ENCODE measurements at regions not wholly inside any gene's neighbourhood (a gene's known extent, or its start where the extent isn't known, plus 50 kb on each side); places are given as distances from the start of the nearest gene placed in this dataset.
"Not testable (repeated sequence)": the region's sequence is repeated elsewhere in the genome, so short reads cannot be mapped to it uniquely, and the experiment has no call there.

DNA sequence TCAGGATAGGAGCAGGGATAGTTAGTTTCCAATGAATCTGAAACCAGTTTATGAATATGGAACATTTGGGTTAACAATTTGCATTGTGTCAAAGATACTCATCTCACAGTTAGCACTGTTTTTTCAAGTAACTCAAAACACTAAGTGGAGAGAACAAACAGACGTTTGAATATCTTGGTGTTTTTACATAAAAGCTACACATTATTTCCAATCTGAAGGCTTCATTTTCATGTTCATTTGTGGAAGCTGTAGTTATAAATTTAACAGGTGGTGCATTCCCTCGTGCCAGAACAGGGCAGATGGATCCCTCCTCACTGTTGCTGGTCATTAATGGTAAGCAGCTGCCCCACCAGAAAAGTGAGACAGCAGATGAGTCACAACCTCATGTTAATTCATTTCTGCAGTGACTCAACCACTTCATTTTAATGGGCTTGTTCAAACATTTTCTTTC is 286.9 kb downstream of the TMX3 start:
- no peak for DNase-seq

- DNase-seq, result no peak
These were observed 288.1 kb downstream of the TMX3 start for GRCh38 chr18:68426731-68427315.

DNA sequence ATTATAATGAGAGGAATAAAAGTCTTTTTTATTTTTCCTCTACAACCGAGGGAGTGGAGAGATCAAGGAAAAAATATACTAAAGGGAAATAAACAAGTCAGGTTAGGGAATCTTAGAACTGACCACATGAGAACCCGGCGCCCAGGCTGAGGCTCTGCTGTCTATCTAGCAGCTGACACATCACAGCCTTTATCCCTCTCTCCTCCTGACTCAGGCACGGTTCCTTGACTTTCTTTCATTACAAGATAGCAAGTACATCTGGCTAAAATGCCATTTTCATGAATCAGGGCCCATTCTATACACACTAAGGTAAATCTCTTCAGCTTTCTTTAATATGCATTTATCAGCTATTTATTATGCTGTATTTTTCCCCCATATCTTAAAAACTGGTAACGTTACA is 296.0 kb downstream of the TMX3 start:
- DNase-seq, result no peak

DNA sequence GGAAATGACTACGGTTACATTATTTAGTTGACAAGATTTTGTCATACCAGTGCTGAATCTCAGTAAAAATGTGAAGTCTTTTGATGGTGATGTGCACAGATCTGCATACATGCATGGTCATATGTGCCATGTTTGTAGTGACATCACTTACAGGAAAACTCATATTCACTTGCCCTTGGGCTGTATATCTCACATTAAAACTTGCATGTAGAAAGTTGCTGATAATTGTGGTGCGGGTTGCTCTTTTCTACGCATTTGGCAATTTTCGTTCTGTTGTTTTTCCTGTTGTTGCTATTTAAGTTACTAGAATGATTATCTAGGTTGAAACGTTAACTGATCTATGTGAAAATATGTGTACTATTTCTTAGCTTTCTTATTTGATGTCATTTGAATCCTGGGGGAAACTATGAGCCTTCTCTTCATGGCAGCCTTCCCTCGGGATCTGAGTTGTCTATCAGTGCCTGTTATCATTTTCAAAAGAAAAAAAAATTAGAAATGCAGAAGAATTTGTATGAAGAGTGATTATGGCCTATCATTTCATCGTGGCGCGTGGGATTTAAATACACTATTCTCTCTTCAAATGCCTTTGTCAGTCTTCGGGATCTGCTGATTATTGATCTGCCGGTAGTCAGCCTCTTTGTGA is 296.6 kb downstream of the TMX3 start:
- no peak for DNase-seq

GRCh38 chr18:68417826-68418225 is 297.1 kb downstream of the TMX3 start:
- DNase-seq, result no peak

DNA sequence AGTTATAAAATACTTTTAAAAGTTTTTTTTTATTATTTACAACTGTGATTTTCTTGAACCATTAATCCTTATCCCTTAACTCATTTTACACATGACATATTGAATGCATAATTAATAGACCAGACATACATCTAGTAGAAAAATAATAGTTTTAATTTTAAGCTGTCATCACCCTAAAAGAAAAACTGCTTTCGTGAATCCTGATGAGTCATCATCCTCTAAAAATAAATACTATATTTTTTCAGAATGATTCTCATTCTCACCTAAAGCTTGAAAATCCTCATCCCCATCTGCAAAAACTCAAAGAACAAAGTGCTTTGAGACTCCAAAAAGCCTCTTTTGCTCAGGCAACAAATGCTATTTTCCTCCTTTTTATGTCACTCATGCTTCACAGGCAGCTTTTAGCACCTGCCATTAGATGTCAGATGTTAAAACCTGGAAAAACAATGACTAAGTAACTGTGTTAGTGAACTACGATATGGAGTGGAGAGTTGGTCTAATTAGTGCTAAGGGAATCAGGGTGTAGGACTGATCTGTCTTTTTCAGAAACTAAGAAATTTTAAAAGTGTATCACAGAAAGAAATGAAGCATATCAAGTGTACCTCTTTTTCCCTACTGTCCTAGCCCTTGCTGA is 297.6 kb downstream of the TMX3 start:
- DNase-seq, result no peak

DNA sequence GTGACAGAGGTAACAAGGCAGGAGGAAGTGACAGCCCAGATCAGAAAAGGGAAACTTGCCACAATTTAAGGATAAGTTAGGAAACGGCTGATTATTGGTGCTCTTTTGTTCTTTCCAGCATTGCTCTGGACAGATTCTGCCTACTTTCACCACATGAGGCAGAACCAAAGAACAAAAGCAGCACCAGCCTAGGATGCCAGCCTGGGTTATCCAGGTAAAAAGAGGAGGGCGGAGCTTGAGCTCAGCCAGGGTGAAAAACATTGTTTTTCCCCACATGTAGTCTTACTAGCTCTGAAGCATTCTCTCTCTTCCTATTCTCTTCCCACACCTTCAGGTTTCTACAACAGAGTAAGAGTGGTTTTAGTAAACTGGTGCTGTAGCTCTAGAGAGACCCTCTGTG is 300.5 kb downstream of the TMX3 start:
- no peak for DNase-seq

DNA sequence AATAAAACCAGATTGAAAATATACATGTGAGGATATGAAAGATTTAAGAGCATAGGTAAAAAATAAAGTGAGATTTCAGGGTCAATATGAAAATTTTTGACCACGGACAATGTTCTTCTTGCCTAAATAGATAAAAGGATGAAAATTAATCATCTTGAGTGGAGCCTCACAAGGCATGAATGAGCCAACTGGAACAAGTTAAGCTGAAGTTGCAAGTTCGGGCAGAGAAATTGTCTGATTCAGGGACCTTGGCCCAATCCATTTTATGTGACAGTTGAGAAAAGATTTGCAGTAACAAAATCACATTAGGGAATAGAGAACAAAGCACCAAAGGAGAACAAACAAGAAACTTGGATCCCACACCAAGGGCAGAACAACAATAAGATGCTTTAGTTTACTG is 305.3 kb downstream of the TMX3 start:
- DNase-seq, result no peak

- no peak for DNase-seq
These were observed 308.1 kb downstream of the TMX3 start for GRCh38 chr18:68406761-68407160.

DNA sequence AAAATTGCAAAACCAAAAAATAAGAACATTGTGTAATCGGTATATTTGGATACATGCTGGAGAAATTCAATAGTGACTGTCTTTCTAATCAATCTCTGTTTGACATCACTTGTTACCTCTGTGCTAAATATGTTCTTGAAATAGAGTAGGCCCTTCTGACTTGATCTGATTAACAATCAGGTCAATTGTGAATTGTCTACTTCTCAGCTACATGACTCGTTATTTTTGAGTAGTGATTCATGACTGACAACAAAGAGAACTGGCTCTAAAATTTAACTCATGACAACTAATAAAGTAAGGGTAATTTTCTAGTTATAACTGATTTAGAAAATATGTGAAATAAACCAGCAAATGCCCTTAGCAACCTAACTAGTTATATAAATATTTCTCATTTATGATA is 312.1 kb downstream of the TMX3 start:
- DNase-seq, result no peak

DNA sequence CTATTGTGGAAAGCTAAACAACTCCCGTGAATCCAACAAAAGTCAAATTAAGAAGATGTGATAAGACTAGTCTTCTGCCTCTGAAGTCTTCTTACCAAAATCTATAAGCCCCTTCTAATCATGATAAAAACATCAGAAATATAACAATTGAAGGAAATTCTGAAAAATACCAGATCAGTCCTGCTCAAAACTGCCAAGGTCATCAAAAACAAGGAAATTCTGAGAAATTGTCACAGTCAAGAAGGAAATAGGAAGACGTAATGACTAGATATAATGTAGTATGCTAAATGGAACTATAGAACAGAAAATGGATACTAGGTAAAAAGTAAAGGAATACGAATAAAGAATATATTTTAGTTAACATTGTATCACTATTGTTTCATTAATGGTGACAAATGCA is 314.0 kb downstream of the TMX3 start:
- DNase-seq, result no peak

DNA sequence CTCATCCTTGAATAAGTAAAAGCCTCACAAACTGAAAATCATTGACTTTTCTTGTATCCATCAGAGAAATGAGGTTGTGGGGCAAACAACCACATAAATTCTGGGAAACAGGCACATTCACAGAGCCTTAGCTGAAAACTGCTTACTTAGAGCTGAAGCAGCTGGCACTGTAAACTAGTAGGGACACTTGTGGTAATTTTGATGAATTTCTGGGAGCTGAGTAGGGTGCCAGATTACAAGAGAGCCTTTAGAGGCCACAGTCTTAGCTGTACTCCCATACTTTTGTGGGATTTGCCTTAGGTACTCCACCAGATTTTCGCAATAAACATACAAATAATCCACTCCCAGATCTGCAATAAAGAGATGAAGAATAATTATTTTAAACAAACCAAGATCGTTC is 315.2 kb downstream of the TMX3 start:
- no peak for DNase-seq

DNA sequence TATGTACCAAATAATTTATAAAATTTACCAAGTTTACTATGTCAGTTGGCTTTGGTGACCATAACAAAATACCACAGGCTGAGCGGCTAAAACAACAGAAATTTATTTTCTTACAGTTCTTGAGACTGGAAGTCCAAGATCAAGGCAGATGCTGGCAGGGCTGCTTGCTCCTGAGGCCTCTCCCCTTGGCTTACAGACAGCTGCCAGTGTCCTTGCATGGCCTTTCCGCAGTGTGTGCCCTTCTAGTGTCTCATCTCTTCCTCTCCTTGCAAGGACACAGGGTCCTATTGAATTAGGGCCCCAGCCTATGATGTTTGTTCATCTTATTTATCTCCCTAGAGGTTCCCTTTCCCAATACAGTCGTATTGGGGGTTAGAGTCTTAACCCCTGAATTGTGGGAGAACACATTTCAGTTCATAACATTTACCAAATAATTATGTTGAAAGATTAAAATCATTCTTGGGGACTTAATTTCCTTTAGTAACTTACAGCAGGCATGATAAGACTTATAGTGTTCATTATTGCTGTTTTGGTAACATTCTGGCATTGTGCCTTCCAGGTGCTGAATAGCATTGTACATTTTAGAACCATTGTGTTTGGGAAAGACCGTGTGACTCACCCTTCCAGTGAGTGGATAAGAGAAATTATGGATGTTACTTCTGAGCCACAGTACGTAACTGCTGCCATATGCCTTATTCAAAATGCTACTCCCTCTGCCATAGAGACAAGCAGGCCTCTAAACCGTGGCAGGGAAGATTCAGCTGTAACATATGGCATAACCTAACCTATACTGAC is 317.5 kb downstream of the TMX3 start:
- no peak for DNase-seq

DNA sequence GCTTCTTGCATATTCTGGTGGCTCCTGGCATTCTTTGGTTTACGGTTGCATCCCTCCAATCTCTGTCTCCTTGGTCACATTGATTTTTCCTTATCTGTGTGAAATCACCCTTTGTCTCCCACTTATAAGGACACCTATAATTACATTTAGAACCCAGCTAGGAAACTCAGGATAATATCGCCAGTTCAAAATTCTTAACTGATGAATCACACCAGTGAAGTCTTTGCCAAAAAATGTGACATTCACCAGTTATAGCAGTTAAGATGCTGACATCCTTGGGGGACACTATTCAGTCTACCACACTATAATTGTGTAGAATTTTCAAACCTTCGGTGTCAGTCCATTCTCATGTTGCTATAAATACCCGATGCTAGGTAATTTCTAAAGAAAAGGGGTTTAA is 320.2 kb downstream of the TMX3 start:
- no peak for DNase-seq

- DNase-seq, result no peak
These were observed 323.1 kb downstream of the TMX3 start for GRCh38 chr18:68391801-68392200.

DNA sequence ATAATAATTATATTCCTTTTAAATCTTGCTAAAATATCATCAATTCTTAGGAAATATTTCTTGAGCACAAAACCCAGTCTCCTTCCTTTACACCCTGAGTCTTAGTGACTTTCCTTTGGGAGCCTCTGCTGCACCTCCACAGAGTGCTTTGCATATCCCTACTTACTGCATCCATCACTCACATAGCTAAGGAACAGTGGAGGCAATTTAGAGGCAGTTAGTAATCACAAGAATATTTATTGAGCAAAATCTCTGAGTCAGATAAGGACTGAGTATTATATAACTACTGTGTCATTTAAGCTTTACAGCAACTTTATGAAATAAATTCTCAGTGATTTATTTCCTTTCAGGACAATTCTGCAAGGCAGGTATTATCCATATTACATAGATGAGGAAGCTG is 327.7 kb downstream of the TMX3 start:
- DNase-seq, result no peak

- DNase-seq, result not testable (repeated sequence)
These were observed 330.9 kb downstream of the TMX3 start for GRCh38 chr18:68383979-68384378.

- DNase-seq, result no peak
These were observed 338.0 kb downstream of the TMX3 start for GRCh38 chr18:68376926-68377325.

- DNase-seq, result no peak
These were observed 352.0 kb downstream of the TMX3 start for GRCh38 chr18:68362907-68363306.

- DNase-seq, result no peak
These were observed 359.3 kb downstream of the TMX3 start for GRCh38 chr18:68355637-68356036.

- no peak for DNase-seq
These were observed 360.7 kb downstream of the TMX3 start for GRCh38 chr18:68354176-68354575.

- no peak for DNase-seq
These were observed 372.8 kb downstream of the TMX3 start for GRCh38 chr18:68342039-68342659.

- DNase-seq, result no peak
These were observed 374.3 kb downstream of the TMX3 start for GRCh38 chr18:68340606-68341005.
